ENCODE measurements at regions not wholly inside any gene's neighbourhood (a gene's known extent, or its start where the extent isn't known, plus 50 kb on each side); places are given as distances from the start of the nearest gene placed in this dataset.
A peak's percentile ranks its signal among the peaks of the same experiment; 100 is the strongest.

DNA sequence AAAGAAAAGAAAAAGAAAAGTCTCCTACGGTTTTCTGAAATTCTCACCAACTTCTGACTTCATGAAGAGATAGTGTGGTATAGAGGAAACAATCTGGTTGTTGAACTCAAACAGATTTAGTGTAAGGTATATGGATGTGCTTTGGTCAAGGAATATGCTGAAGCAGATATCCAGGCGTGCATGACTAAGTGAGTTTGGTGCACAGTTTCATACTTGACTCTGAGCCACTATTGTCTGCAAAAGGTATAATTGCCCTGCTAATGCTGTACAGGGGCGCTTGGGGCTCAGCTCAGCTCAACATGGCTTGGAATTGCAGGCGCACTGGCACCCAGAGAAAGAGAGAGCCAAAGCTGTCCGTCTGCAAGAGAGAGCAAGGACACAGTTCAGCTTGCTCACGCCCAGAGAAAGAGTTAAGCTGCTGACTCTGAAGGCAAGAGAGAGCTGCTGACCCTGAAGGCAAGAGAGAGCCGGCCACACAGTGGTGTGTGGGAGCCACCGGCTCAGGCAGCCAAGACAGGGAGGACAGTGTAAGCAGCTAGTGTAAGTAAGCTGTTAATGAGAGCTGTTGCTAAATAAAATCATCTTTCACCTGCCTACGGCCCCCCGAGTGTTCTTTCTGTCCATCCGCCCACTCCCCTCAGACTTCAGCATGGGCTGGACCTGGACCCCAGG is 66.4 kb upstream of the SLC38A4 start:
- H3K9me3 ChIP-seq, result no peaks in the 10 kb centered on the region
- intact Hi-C loops (cut with DNase I; ENCODE audit: low total_unique reads), result loop anchor here (5.0 kb wide), 2 partner anchors 60 to 120 kb away; no protein-coding TSS in a partner anchor
- peak overlapping the region in 3 of 4 donors; percentile 3 to 31 (median 15) for H3K4me3 ChIP-seq
- no peaks in the 10 kb centered on the region for H3K27me3 ChIP-seq
- TF ChIP-seq, protein P1, sequence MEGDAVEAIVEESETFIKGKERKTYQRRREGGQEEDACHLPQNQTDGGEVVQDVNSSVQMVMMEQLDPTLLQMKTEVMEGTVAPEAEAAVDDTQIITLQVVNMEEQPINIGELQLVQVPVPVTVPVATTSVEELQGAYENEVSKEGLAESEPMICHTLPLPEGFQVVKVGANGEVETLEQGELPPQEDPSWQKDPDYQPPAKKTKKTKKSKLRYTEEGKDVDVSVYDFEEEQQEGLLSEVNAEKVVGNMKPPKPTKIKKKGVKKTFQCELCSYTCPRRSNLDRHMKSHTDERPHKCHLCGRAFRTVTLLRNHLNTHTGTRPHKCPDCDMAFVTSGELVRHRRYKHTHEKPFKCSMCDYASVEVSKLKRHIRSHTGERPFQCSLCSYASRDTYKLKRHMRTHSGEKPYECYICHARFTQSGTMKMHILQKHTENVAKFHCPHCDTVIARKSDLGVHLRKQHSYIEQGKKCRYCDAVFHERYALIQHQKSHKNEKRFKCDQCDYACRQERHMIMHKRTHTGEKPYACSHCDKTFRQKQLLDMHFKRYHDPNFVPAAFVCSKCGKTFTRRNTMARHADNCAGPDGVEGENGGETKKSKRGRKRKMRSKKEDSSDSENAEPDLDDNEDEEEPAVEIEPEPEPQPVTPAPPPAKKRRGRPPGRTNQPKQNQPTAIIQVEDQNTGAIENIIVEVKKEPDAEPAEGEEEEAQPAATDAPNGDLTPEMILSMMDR (IDR thresholded peaks at IDR 0.05 in 4 of 5, conservative IDR thresholded peaks at IDR 0.05 in 1 of 5), result no peak
- TF ChIP-seq POLR2A (IDR thresholded peaks at IDR 0.05), result no peak
- H3K4me1 ChIP-seq, result peaks cover 28 to 29% of the 10 kb centered on the region in 2 donors
- ATAC-seq, result peak; percentile 76 to 81
- in situ Hi-C loops (cut with MboI; ENCODE audit: low sequenced_read_pairs in 4 of 4), result no loop called here
- peak overlapping the region; percentile 70 to 85 (median 74) for H3K27ac ChIP-seq
- DNase-seq, result peak; percentile 34 to 60
- H3K36me3 ChIP-seq, result no peaks in the 10 kb centered on the region

- TF ChIP-seq POLR2A (IDR thresholded peaks at IDR 0.05), result no peak
- TF ChIP-seq, protein P1 (IDR thresholded peaks at IDR 0.05 in 4 of 5, conservative IDR thresholded peaks at IDR 0.05 in 1 of 5), result no peak
- intact Hi-C loops (cut with DNase I; ENCODE audit: low total_unique reads), result loop anchor here (5.0 kb wide), 2 partner anchors 61 to 121 kb away; no protein-coding TSS in a partner anchor
- Histone ChIP-seq H3K27me3 (no peaks in the 10 kb centered on the region), H3K9me3 (no peaks in the 10 kb centered on the region), H3K27ac (peak overlapping the region; percentile 70 to 85 (median 74)), H3K4me1 (peaks cover 28 to 29% of the 10 kb centered on the region in 2 donors), H3K36me3 (no peaks in the 10 kb centered on the region), H3K4me3 (peak overlapping the region in 3 of 4 donors; percentile 3 to 31 (median 15))
- in situ Hi-C loops (cut with MboI; ENCODE audit: low sequenced_read_pairs in 4 of 4), result no loop called here
- peak; percentile 59 to 73 for ATAC-seq
- no peak for DNase-seq
These were observed 67.1 kb upstream of the SLC38A4 start for GRCh38 chr12:46892887-46893286.

- TF ChIP-seq, protein P1 (IDR thresholded peaks at IDR 0.05 in 4 of 5, conservative IDR thresholded peaks at IDR 0.05 in 1 of 5), result no peak
- TF ChIP-seq POLR2A (IDR thresholded peaks at IDR 0.05), result no peak
- no peaks in the 10 kb centered on the region for H3K9me3 ChIP-seq
- intact Hi-C loops (cut with DNase I; ENCODE audit: low total_unique reads), result loop anchor here (5.0 kb wide), 2 partner anchors 61 to 121 kb away; no protein-coding TSS in a partner anchor
- in situ Hi-C loops (cut with MboI; ENCODE audit: low sequenced_read_pairs in 4 of 4), result no loop called here
- H3K4me1 ChIP-seq, result peaks cover 28 to 29% of the 10 kb centered on the region in 2 donors
- DNase-seq (peak; percentile 12 to 30), ATAC-seq (peak; percentile 27 to 55)
- peak overlapping the region; percentile 70 to 85 (median 74) for H3K27ac ChIP-seq
- no peaks in the 10 kb centered on the region for H3K36me3 ChIP-seq
- H3K4me3 ChIP-seq, result peak overlapping the region in 2 of 4 donors; percentile 3 to 15
- H3K27me3 ChIP-seq, result no peaks in the 10 kb centered on the region
These were observed 67.6 kb upstream of the SLC38A4 start for GRCh38 chr12:46893434-46893833.

DNA sequence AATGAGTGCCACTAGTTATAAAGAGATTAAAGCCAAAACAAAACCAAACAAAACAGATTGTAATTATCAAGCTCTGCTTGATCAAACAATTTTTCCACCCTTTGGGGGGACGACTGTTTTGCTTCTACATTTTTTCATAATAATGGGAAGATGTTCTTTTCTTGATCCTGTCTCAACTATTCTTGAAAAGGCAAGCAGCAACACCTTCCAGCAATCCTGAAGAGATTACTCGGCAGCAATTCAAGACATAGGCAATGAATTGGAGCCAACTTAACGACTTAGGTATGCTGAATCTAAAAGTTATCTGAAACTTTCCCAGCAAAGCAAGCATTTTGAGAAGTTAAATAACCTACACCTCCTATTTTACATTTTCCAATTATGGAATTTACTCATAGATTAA is 69.9 kb upstream of the SLC38A4 start:
- in situ Hi-C loops (cut with MboI; ENCODE audit: low sequenced_read_pairs in 4 of 4) (no loop called here), intact Hi-C loops (cut with DNase I; ENCODE audit: low total_unique reads) (no loop called here)
- DNase-seq (no peak), ATAC-seq (no peak)
- peak overlapping the region; percentile 20 to 70 (median 53) for H3K27ac ChIP-seq
- no peak overlapping the region for H3K4me3 ChIP-seq
- no peaks in the 10 kb centered on the region for H3K9me3 ChIP-seq
- no peak for TF ChIP-seq POLR2A (IDR thresholded peaks at IDR 0.05)
- TF ChIP-seq, protein P1 (IDR thresholded peaks at IDR 0.05 in 4 of 5, conservative IDR thresholded peaks at IDR 0.05 in 1 of 5), result no peak
- no peaks in the 10 kb centered on the region for H3K27me3 ChIP-seq
- no peaks in the 10 kb centered on the region for H3K36me3 ChIP-seq
- peaks cover 26 to 28% of the 10 kb centered on the region in 2 donors for H3K4me1 ChIP-seq
